Jurkat, Clone E6-1 (cell line): ENCODE measurements at regions not wholly inside any gene's neighbourhood (a gene's known extent, or its start where the extent isn't known, plus 50 kb on each side); places are given as distances from the start of the nearest gene placed in this dataset.
"Not testable (repeated sequence)": the region's sequence is repeated elsewhere in the genome, so short reads cannot be mapped to it uniquely, and the experiment has no call there.

ENCODE experiments used
- DNase-seq: peaks from one replicate; pipeline ENCODE4 v3.0.0-alpha.2; 2011; ENCODE audit warnings: low read depth, low spot score
- H3K4me3 ChIP-seq: 2 replicates; pipeline ENCODE4 v1.5.1; 2011; ENCODE audit warnings: mild to moderate bottlenecking, low read length, control low read depth, moderate library complexity

DNA sequence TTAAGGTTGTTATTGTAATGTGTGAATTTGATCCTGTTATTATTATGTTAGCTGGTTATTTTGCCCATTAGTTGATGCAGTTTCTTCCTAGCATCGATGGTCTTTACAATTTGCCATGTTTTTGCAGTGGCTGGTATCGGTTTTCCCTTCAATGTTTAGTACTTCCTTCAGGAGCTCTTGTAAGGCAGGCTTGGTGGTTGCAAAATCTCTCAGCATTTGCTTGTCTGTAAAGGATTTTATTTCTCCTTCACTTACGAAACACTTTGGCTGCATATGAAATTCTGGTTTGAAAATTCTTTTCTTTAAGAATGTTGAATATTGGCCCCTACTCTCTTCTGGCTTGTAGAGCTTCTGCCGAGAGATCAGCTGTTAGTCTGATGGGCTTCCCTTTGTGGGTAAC, 2241.4 kb upstream of the AGA start:
- not testable (repeated sequence) for DNase-seq, H3K4me3 ChIP-seq

GRCh38 chr4:179692222-179692621, 2250.0 kb upstream of the AGA start:
- H3K4me3 ChIP-seq = no peak overlapping the region
- no peak for DNase-seq

DNA sequence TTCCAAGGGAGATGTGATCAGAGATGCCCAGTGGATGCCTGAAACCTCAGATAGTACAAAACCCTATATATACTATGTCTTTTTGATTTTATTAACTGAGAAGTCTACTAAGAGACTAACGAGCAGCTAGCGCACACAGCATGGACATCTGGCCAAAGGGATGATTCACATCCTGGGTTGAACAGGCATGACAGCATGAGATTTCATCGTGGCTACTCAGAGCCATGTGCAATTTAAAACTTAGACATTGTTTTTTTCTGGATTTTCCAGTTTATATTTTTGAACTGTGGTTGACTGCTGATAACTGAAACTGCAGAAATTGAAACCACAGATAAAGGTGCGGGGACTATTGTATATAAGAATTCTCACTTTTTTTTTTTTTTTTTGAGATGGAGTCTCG, 2252.9 kb upstream of the AGA start:
- no peak for DNase-seq
- H3K4me3 ChIP-seq = no peak overlapping the region

- DNase-seq = no peak
- no peak overlapping the region for H3K4me3 ChIP-seq
Measured at GRCh38 chr4:179698321-179698720, 2256.1 kb upstream of the AGA start.

DNA sequence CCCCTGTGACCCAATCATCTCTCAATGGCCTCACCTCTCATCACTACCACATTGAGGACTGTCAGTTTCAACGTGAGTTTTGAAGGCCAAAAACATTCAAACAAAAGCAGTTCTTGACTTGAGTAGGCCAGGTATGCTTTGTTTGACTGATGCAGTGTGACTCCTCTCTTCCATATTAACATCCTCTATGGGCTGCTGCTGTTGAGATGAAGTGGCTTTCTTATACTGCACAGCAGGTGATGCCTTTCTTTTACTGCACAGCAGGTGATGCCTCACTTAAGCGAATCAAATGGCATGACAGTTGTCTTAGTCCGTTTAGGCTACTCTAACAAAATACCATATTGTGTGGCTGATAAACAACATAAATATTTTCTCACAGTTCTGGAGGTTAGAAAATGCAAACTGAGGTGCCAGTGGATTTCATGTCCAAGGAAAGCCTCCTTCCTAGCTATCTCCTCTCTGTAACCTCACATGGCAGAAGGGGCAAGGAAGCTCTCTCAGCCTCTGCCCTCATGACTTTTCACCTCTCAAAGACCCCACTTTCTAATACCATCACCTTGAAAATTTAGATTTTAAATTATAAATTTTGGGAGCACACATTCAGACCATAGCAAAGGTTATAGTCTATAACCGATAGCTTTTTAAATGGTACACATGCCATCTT, 2267.9 kb upstream of the AGA start:
- DNase-seq = no peak
- H3K4me3 ChIP-seq = no peak overlapping the region

- H3K4me3 ChIP-seq = no peak overlapping the region
- no peak for DNase-seq
Measured at GRCh38 chr4:179719766-179720450, 2277.7 kb upstream of the AGA start.

- not testable (repeated sequence) for DNase-seq, H3K4me3 ChIP-seq
Measured at GRCh38 chr4:179726491-179726890, 2284.3 kb upstream of the AGA start.

DNA sequence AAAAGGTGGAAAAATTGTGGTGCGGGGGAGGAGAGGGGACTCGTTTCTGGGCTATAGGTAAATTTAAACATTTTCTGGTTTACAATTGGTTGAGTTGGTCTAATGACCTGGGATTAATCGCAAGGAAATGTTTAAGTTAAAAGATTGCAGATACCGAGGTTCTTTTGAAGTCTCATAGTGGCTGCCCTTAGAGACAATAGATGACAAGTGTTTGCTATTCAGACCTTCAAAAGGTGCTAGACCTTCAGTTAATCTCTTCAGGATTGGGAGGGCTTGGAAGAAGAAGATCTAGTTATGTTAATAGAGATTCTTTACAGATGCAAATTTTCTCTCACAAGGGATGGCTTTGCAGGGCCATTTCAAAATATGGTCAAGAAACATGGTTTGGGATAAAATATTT, 2286.1 kb upstream of the AGA start:
- H3K4me3 ChIP-seq = no peak overlapping the region
- no peak for DNase-seq

GRCh38 chr4:179736820-179737219, 2294.6 kb upstream of the AGA start:
- DNase-seq, H3K4me3 ChIP-seq: not testable (repeated sequence)

DNA sequence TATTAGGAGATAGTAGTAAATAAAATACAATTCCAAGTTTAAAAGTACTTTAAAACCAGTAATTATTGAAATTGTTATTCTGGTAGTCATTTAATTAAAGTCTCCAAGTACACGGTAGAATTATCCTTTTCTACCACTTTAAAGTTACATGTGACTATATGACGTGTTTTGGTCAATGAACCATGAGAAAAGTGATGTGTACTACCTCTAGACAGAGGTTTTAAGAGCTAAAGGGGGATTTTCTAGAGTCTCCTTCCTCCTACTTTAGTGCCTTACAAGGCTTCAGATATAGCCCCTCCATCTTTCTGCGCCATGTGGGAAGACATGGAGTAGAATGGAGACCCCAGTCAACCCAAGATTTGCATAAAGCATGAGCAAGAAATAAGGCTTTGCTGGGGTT, 2296.6 kb upstream of the AGA start:
- no peak for DNase-seq
- no peak overlapping the region for H3K4me3 ChIP-seq

DNA sequence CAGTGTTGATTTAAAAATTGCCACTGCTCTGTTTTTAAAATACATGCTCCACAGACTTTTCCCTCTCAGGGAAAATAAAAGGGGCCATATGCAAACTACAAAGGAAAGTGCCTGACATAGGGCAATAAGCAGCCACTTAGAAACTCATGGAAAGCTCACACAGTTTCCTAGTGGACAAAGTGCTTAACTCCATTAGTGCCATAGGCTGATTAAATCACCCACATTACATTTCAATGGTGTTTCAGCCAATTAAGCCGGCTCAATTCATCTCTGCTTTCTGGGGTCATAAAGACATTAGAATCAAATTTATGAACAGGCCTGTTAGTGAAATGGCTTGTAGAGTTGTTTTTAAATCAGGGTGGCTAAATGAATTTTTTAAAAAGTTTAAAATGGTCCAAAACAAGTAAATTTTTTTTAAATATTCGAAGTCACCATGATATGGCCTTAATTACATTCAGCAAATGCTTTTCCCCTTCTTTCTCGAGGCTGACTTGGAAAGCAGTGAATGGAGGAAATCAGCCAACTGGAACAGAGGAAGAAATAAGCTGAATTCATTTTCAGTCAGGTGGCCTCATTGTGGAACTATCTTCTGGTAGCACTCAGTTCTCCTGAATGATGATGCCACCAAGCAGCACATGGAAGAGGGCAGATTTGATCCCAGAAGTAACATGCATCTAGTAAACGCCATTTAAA, 2305.1 kb upstream of the AGA start:
- DNase-seq = no peak

DNA sequence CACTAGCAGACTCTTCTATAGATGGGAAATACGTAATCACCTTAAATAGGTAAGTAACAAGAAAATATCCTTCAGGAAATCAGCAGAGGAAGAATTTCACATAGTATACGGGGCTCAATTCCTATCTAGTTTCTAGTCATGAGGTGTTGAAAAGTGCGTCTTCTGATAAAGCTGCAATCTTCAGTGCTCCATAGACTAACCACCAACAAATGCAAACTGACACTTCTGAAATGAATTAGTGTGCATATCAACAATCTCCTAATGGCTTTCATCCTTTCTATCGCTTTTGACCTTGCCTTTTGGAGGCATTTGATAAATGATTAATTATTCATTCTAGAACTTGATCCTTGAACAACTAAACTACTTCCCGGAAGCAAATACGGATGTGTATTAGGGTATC, 2306.6 kb upstream of the AGA start:
- H3K4me3 ChIP-seq = no peak overlapping the region
- no peak for DNase-seq

More for the DNA sequence above, 2305.1 kb upstream of the AGA start:
- H3K4me3 ChIP-seq = no peak overlapping the region

- H3K4me3 ChIP-seq = no peak overlapping the region
Measured at GRCh38 chr4:179750374-179750773, 2308.1 kb upstream of the AGA start.

DNA sequence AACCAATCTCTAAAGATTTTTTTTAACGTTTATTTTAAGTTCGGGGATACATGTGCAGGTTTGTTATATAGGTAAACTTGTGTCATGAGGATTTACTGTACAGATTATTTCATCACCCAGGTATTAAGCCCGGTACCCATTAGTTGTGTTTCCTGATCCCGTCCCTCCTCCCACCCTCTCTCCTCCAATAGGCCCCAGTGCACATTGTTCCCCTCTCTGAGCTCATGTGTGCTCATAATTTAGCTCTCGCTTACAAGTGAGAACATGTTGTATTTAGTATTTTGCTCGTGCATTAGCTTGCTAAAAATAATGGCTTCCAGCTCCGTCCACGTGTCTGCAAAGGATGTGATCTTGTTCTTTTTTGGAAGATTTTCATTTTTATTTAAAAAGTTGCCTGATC, 2309.4 kb upstream of the AGA start:
- H3K4me3 ChIP-seq = no peak overlapping the region
- DNase-seq = no peak

More at GRCh38 chr4:179750374-179750773, 2308.1 kb upstream of the AGA start:
- DNase-seq = no peak

GRCh38 chr4:179755322-179755721, 2313.1 kb upstream of the AGA start:
- no peak for DNase-seq
- H3K4me3 ChIP-seq = no peak overlapping the region

DNA sequence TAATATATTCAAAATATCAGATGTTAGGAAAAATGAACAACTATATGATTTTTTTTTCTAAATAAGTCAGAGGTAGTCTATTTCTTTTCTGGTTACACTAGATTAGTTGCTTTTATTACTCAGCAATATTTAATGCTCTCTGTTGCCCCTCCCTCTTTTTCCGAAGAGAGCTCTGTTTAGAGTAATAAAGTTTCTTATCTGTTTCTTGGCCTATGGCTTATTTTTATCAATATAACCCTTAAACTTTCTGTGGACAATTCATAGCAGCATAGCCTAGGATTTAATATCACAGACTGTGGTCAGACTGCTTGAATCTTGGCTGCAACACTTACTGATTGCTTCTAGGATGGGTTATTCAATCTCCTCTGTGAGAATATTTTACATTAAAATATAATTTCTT, 2315.4 kb upstream of the AGA start:
- DNase-seq = no peak
- H3K4me3 ChIP-seq = no peak overlapping the region

- no peak for DNase-seq
- no peak overlapping the region for H3K4me3 ChIP-seq
Measured at GRCh38 chr4:179762840-179763239, 2320.6 kb upstream of the AGA start.

GRCh38 chr4:179766938-179767337, 2324.7 kb upstream of the AGA start:
- DNase-seq = no peak
- H3K4me3 ChIP-seq = no peak overlapping the region

- no peak for DNase-seq
- H3K4me3 ChIP-seq = no peak overlapping the region
Measured at GRCh38 chr4:179768996-179769395, 2326.8 kb upstream of the AGA start.

DNA sequence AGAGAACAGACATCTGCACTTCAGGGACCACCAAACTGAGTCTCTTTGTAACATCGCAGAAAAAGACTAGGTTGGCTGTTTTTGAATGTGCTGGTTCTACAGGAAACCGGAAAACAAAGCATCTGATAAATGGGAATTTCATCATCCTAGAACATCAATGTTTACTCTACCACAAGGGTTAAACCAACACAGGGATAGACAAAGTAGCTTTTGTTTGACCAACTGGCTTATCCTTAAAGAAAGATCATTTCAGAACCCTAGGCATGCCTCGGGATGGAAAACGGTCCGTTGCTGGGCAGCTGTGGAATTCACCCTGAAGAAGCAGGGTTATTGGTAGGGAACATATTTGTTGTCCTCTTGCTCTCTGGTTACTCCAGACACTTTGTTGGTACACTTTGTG, 2355.5 kb upstream of the AGA start:
- no peak overlapping the region for H3K4me3 ChIP-seq
- no peak for DNase-seq
